ENCODE measurements at regions not wholly inside any gene's neighbourhood (a gene's known extent, or its start where the extent isn't known, plus 50 kb on each side); places are given as distances from the start of the nearest gene placed in this dataset.

- H3K36me3 Mint-ChIP-seq: no peaks in the 10 kb centered on the region
- H3K27me3 ChIP-seq (ENCODE audit: control insufficient read depth in 2 of 2, insufficient read depth in 2 of 2, low read length in 2 of 2): no peaks in the 10 kb centered on the region
- H3K9me3 ChIP-seq (ENCODE audit: control insufficient read depth in 2 of 3, low read length in 3 of 3): no peaks in the 10 kb centered on the region
- no peaks in the 10 kb centered on the region for H3K36me3 ChIP-seq (ENCODE audit: control insufficient read depth in 2 of 3, insufficient read depth in 3 of 3, low read length in 3 of 3)
- H3K4me3 Mint-ChIP-seq: no peak overlapping the region
- H3K27ac Mint-ChIP-seq: no peak overlapping the region
- POLR2A ChIA-PET: no interaction called here
- H3K4me1 Mint-ChIP-seq: no peaks in the 10 kb centered on the region
- H3K9me3 Mint-ChIP-seq: peaks cover 0 to 4% (median 0%) of the 10 kb centered on the region in 11 donors
- no peak overlapping the region for H3K4me3 ChIP-seq (ENCODE audit: low read length)
- CTCF ChIA-PET: no interaction called here
- peaks cover 5 to 25% (median 14%) of the 10 kb centered on the region in 5 donors for H3K27me3 Mint-ChIP-seq
- no peaks in the 10 kb centered on the region for H3K4me1 ChIP-seq (ENCODE audit: control insufficient read depth in 2 of 2, insufficient read depth in 2 of 2, low read length in 2 of 2)
- H3K27ac ChIP-seq (ENCODE audit: low read depth, low read length): no peak overlapping the region
- ATAC-seq (no peak), DNase-seq (no peak)
- intact Hi-C loops (cut with micrococcal nuclease): no loop called here
These were observed 105.5 kb upstream of the PKDCC start for GRCh38 chr2:41942278-41942677.

GRCh38 chr2:41943159-41943558, 104.7 kb upstream of the PKDCC start:
- Mint-ChIP-seq H3K27ac (no peak overlapping the region), H3K4me3 (no peak overlapping the region), H3K36me3 (no peaks in the 10 kb centered on the region), H3K4me1 (no peaks in the 10 kb centered on the region), H3K9me3 (peaks cover 0 to 4% (median 0%) of the 10 kb centered on the region in 11 donors), H3K27me3 (peaks cover 7 to 29% (median 17%) of the 10 kb centered on the region in 5 donors)
- POLR2A ChIA-PET: no interaction called here
- no peaks in the 10 kb centered on the region for H3K4me1 ChIP-seq (ENCODE audit: control insufficient read depth in 2 of 2, insufficient read depth in 2 of 2, low read length in 2 of 2)
- no peaks in the 10 kb centered on the region for H3K36me3 ChIP-seq (ENCODE audit: control insufficient read depth in 2 of 3, insufficient read depth in 3 of 3, low read length in 3 of 3)
- no peaks in the 10 kb centered on the region for H3K27me3 ChIP-seq (ENCODE audit: control insufficient read depth in 2 of 2, insufficient read depth in 2 of 2, low read length in 2 of 2)
- no peak overlapping the region for H3K27ac ChIP-seq (ENCODE audit: low read depth, low read length)
- no peak for DNase-seq
- no peaks in the 10 kb centered on the region for H3K9me3 ChIP-seq (ENCODE audit: control insufficient read depth in 2 of 3, low read length in 3 of 3)
- no peak for ATAC-seq
- intact Hi-C loops (cut with micrococcal nuclease): no loop called here
- CTCF ChIA-PET: no interaction called here
- no peak overlapping the region for H3K4me3 ChIP-seq (ENCODE audit: low read length)

GRCh38 chr2:41944220-41944880, 103.5 kb upstream of the PKDCC start:
- Histone ChIP-seq H3K27ac (ENCODE audit: low read depth, low read length) (no peak overlapping the region), H3K4me3 (ENCODE audit: low read length) (no peak overlapping the region), H3K9me3 (ENCODE audit: control insufficient read depth in 2 of 3, low read length in 3 of 3) (no peaks in the 10 kb centered on the region), H3K4me1 (ENCODE audit: control insufficient read depth in 2 of 2, insufficient read depth in 2 of 2, low read length in 2 of 2) (no peaks in the 10 kb centered on the region), H3K36me3 (ENCODE audit: control insufficient read depth in 2 of 3, insufficient read depth in 3 of 3, low read length in 3 of 3) (no peaks in the 10 kb centered on the region), H3K27me3 (ENCODE audit: control insufficient read depth in 2 of 2, insufficient read depth in 2 of 2, low read length in 2 of 2) (no peaks in the 10 kb centered on the region)
- Mint-ChIP-seq H3K4me3 (no peak overlapping the region), H3K27ac (no peak overlapping the region), H3K4me1 (no peaks in the 10 kb centered on the region), H3K27me3 (peaks cover 9 to 25% (median 18%) of the 10 kb centered on the region in 5 donors), H3K36me3 (no peaks in the 10 kb centered on the region), H3K9me3 (peaks cover 0 to 3% (median 0%) of the 10 kb centered on the region in 11 donors)
- ChIA-PET CTCF (no interaction called here), POLR2A (no interaction called here)
- intact Hi-C loops (cut with micrococcal nuclease): no loop called here
- no peak for DNase-seq
- ATAC-seq: no peak

GRCh38 chr2:41947701-41948396, 100.0 kb upstream of the PKDCC start:
- no peak overlapping the region for H3K4me3 ChIP-seq (ENCODE audit: low read length)
- ChIA-PET CTCF (no interaction called here), POLR2A (no interaction called here)
- ATAC-seq (no peak), DNase-seq (no peak)
- Mint-ChIP-seq H3K27ac (no peak overlapping the region), H3K27me3 (peaks cover 9 to 19% (median 13%) of the 10 kb centered on the region in 5 donors), H3K4me1 (peaks cover 0 to 1% (median 0%) of the 10 kb centered on the region in 7 donors), H3K9me3 (no peaks in the 10 kb centered on the region), H3K4me3 (no peak overlapping the region), H3K36me3 (no peaks in the 10 kb centered on the region)
- H3K4me1 ChIP-seq (ENCODE audit: control insufficient read depth in 2 of 2, insufficient read depth in 2 of 2, low read length in 2 of 2): no peaks in the 10 kb centered on the region
- H3K9me3 ChIP-seq (ENCODE audit: control insufficient read depth in 2 of 3, low read length in 3 of 3): no peaks in the 10 kb centered on the region
- intact Hi-C loops (cut with micrococcal nuclease): no loop called here
- H3K36me3 ChIP-seq (ENCODE audit: control insufficient read depth in 2 of 3, insufficient read depth in 3 of 3, low read length in 3 of 3): no peaks in the 10 kb centered on the region
- no peaks in the 10 kb centered on the region for H3K27me3 ChIP-seq (ENCODE audit: control insufficient read depth in 2 of 2, insufficient read depth in 2 of 2, low read length in 2 of 2)
- no peak overlapping the region for H3K27ac ChIP-seq (ENCODE audit: low read depth, low read length)

- no peaks in the 10 kb centered on the region for H3K9me3 ChIP-seq (ENCODE audit: control insufficient read depth in 2 of 3, low read length in 3 of 3)
- Mint-ChIP-seq H3K9me3 (no peaks in the 10 kb centered on the region), H3K4me3 (no peak overlapping the region), H3K4me1 (peaks cover 0 to 4% (median 0%) of the 10 kb centered on the region in 7 donors), H3K36me3 (no peaks in the 10 kb centered on the region), H3K27me3 (peaks cover 9 to 19% (median 9%) of the 10 kb centered on the region in 5 donors), H3K27ac (no peak overlapping the region)
- H3K27ac ChIP-seq (ENCODE audit: low read depth, low read length): no peak overlapping the region
- no peak for ATAC-seq
- CTCF ChIA-PET: no interaction called here
- DNase-seq: no peak
- no peak overlapping the region for H3K4me3 ChIP-seq (ENCODE audit: low read length)
- no peaks in the 10 kb centered on the region for H3K36me3 ChIP-seq (ENCODE audit: control insufficient read depth in 2 of 3, insufficient read depth in 3 of 3, low read length in 3 of 3)
- intact Hi-C loops (cut with micrococcal nuclease): no loop called here
- POLR2A ChIA-PET: no interaction called here
- no peaks in the 10 kb centered on the region for H3K27me3 ChIP-seq (ENCODE audit: control insufficient read depth in 2 of 2, insufficient read depth in 2 of 2, low read length in 2 of 2)
- H3K4me1 ChIP-seq (ENCODE audit: control insufficient read depth in 2 of 2, insufficient read depth in 2 of 2, low read length in 2 of 2): no peaks in the 10 kb centered on the region
These were observed 99.4 kb upstream of the PKDCC start for GRCh38 chr2:41948397-41948763.

GRCh38 chr2:41949091-41949882, 98.5 kb upstream of the PKDCC start:
- H3K4me3 ChIP-seq (ENCODE audit: low read length): no peak overlapping the region
- no peak overlapping the region for H3K27ac ChIP-seq (ENCODE audit: low read depth, low read length)
- H3K27me3 ChIP-seq (ENCODE audit: control insufficient read depth in 2 of 2, insufficient read depth in 2 of 2, low read length in 2 of 2): no peaks in the 10 kb centered on the region
- ATAC-seq (no peak), DNase-seq (no peak)
- Mint-ChIP-seq H3K36me3 (no peaks in the 10 kb centered on the region), H3K4me1 (peaks cover 0 to 7% (median 0%) of the 10 kb centered on the region in 7 donors), H3K9me3 (no peaks in the 10 kb centered on the region), H3K27me3 (peaks cover under 1 to 13% (median 5%) of the 10 kb centered on the region in 5 donors), H3K27ac (no peak overlapping the region), H3K4me3 (no peak overlapping the region)
- intact Hi-C loops (cut with micrococcal nuclease): no loop called here
- H3K4me1 ChIP-seq (ENCODE audit: control insufficient read depth in 2 of 2, insufficient read depth in 2 of 2, low read length in 2 of 2): no peaks in the 10 kb centered on the region
- CTCF ChIA-PET: no interaction called here
- POLR2A ChIA-PET: no interaction called here
- no peaks in the 10 kb centered on the region for H3K36me3 ChIP-seq (ENCODE audit: control insufficient read depth in 2 of 3, insufficient read depth in 3 of 3, low read length in 3 of 3)
- H3K9me3 ChIP-seq (ENCODE audit: control insufficient read depth in 2 of 3, low read length in 3 of 3): no peaks in the 10 kb centered on the region
